IMR-90 (cell line): ENCODE measurements at regions not wholly inside any gene's neighbourhood (a gene's known extent, or its start where the extent isn't known, plus 50 kb on each side); places are given as distances from the start of the nearest gene placed in this dataset.

Experiments used
- ATAC-seq: fragments of 200-7000 bp; cut with Tn5 transposase; 2 replicates; pipeline ENCODE4 v1.9.1; 2020; ENCODE audit warnings: low read depth, mild to moderate bottlenecking, moderate library complexity
- BruUV-seq: library from RNA; stranded (reverse); fragments of 400-500 nt; replicated peaks from 2 replicates; lab custom pipeline; 2021; lab: Mats Ljungman, UMichigan
- CTCF ChIA-PET: fragments of 300-600 bp; formaldehyde crosslinking; extraction: SDS; loops from one replicate; lab custom pipeline; 2021; ENCODE audit warnings: antibody characterized with exemption; lab: Yijun Ruan, JAX
- POLR2A ChIA-PET: fragments of 300-600 bp; sonication (Branson Sonifier 250); formaldehyde crosslinking; loops from one replicate; lab custom pipeline; 2022; ENCODE audit warnings: antibody characterized with exemption; ENCODE audit not compliant: unreplicated experiment; lab: Charles Lee
- DNase-seq: peaks from one replicate; pipeline ENCODE4 v3.0.0; 2013
- H2AFZ ChIP-seq: replicated peaks from 2 replicates; pipeline ENCODE3; 2013; ENCODE audit warnings: low read length, mild to moderate bottlenecking; ENCODE audit not compliant: poor library complexity
- H2AK5ac ChIP-seq: 2 replicates; pipeline ENCODE4 v1.6.1; 2013; ENCODE audit warnings: low read depth, low read length, inconsistent platforms
- H2AK9ac ChIP-seq: replicated peaks from 2 replicates; pipeline ENCODE3; 2013; ENCODE audit warnings: mild to moderate bottlenecking, low read depth, low read length, moderate library complexity; ENCODE audit not compliant: poor library complexity
- H2BK120ac ChIP-seq: 2 replicates; pipeline ENCODE4 v1.6.1; 2013; ENCODE audit warnings: low read depth, low read length, inconsistent platforms
- H2BK15ac ChIP-seq: 3 replicates; pipeline ENCODE4 v1.6.1; 2013; ENCODE audit warnings: low read depth, low read length, inconsistent platforms
- H2BK20ac ChIP-seq: 2 replicates; pipeline ENCODE4 v1.6.1; 2013; ENCODE audit warnings: low read depth, mild to moderate bottlenecking, inconsistent platforms, low read length, moderate library complexity
- H2BK5ac ChIP-seq: 2 replicates; pipeline ENCODE4 v1.6.1; 2013; ENCODE audit warnings: mild to moderate bottlenecking, low read depth, low read length, inconsistent platforms; ENCODE audit not compliant: poor library complexity, severe bottlenecking
- H3K14ac ChIP-seq: replicated peaks from 2 replicates; pipeline ENCODE4 v1.6.1; 2013; ENCODE audit warnings: low read depth, low read length, inconsistent platforms
- H3K18ac ChIP-seq: 2 replicates; pipeline ENCODE4 v1.6.1; 2013; ENCODE audit warnings: low read depth, low read length, control low read depth
- H3K23ac ChIP-seq: 2 replicates; pipeline ENCODE4 v1.6.1; 2013; ENCODE audit warnings: low read depth, low read length, inconsistent platforms
- H3K27ac ChIP-seq: 2 replicates; pipeline ENCODE4 v1.5.1; 2013; ENCODE audit warnings: mild to moderate bottlenecking, control low read depth, low read length; ENCODE audit not compliant: insufficient read depth
- H3K27me3 ChIP-seq: 2 replicates; pipeline ENCODE4 v1.6.1; 2013; ENCODE audit warnings: low read length; ENCODE audit not compliant: control insufficient read depth, insufficient read depth
- H3K36me3 ChIP-seq: 2 replicates; pipeline ENCODE4 v1.6.1; 2013; ENCODE audit warnings: low read length, mixed read lengths; ENCODE audit not compliant: control insufficient read depth, insufficient read depth
- H3K4ac ChIP-seq: 2 replicates; pipeline ENCODE4 v1.6.1; 2013; ENCODE audit warnings: low read depth, low read length, inconsistent platforms
- H3K4me1 ChIP-seq: 2 replicates; pipeline ENCODE4 v1.6.1; 2013; ENCODE audit warnings: low read length, mixed read lengths; ENCODE audit not compliant: control insufficient read depth, insufficient read depth
- H3K4me2 ChIP-seq: 2 replicates; pipeline ENCODE4 v1.6.1; 2013; ENCODE audit warnings: low read depth, mild to moderate bottlenecking, control low read depth, low read length, moderate library complexity
- H3K4me3 ChIP-seq: 2 replicates; pipeline ENCODE4 v1.5.1; 2013; ENCODE audit warnings: low read depth, mild to moderate bottlenecking, control low read depth, low read length, moderate library complexity; ENCODE audit not compliant: insufficient read depth
- H3K56ac ChIP-seq: 2 replicates; pipeline ENCODE4 v1.6.1; 2013; ENCODE audit warnings: low read length, inconsistent platforms; ENCODE audit not compliant: insufficient read depth; ENCODE audit errors: extremely low read depth
- H3K79me1 ChIP-seq, 2 experiments: 2 replicates each; pipeline ENCODE4 v1.6.1; 2013; ENCODE audit warnings: low read length in 2 of 2, inconsistent platforms in 1 of 2, low read depth in 1 of 2
- H3K9ac ChIP-seq: 2 replicates; pipeline ENCODE4 v1.6.1; 2013; ENCODE audit warnings: low read depth, low read length, control low read depth
- H3K9me1 ChIP-seq: 2 replicates; pipeline ENCODE4 v1.6.1; 2013; ENCODE audit warnings: low read length, inconsistent platforms; ENCODE audit not compliant: insufficient read depth
- H3K9me3 ChIP-seq: 2 replicates; pipeline ENCODE4 v1.6.1; 2013; ENCODE audit warnings: low read length; ENCODE audit not compliant: control insufficient read depth, insufficient read depth
- H4K20me1 ChIP-seq: 2 replicates; pipeline ENCODE4 v1.6.1; 2013; ENCODE audit warnings: low read length, inconsistent platforms; ENCODE audit not compliant: insufficient read depth
- H4K5ac ChIP-seq: 2 replicates; pipeline ENCODE4 v1.6.1; 2013; ENCODE audit warnings: mild to moderate bottlenecking, low read depth, low read length, control low read depth
- H4K8ac ChIP-seq, 2 experiments: 2 replicates each; pipeline ENCODE4 v1.6.1; 2013; ENCODE audit warnings: low read depth in 2 of 2, low read length in 2 of 2, control low read depth in 1 of 2, inconsistent platforms in 1 of 2
- H4K91ac ChIP-seq: 2 replicates; pipeline ENCODE4 v1.6.1; 2013; ENCODE audit warnings: low read depth, low read length, inconsistent platforms; ENCODE audit not compliant: insufficient read depth
- FOS ChIP-seq: fragments of 150-350 bp; IDR thresholded peaks from 2 replicates; pipeline ENCODE4 v1.6.1; 2016; ENCODE audit warnings: low read depth, low read length
- MXI1 ChIP-seq: IDR thresholded peaks from 2 replicates; pipeline ENCODE4 v1.6.1; 2012; ENCODE audit warnings: low read depth, mild to moderate bottlenecking, low read length, moderate library complexity, borderline replicate concordance
- POLR2A ChIP-seq: IDR thresholded peaks from 2 replicates; pipeline ENCODE4 v1.6.1; 2012; ENCODE audit warnings: mild to moderate bottlenecking, low read depth, low read length
- RAD21 ChIP-seq: IDR thresholded peaks from 2 replicates; pipeline ENCODE4 v1.6.1; 2012; ENCODE audit warnings: low read length, improper control_type of control experiment
- RFX5 ChIP-seq: IDR thresholded peaks from 2 replicates; pipeline ENCODE4 v1.8.0; 2012; ENCODE audit warnings: low read depth, mild to moderate bottlenecking, low read length, moderate library complexity
- dilution Hi-C: fragments of 300-500 bp; cut with HindIII; formaldehyde crosslinking; loops from one replicate; pipeline ENCODE4 v1.14.3; 2018; ENCODE audit warnings: low sequenced_read_pairs; ENCODE audit not compliant: unreplicated experiment
- in situ Hi-C: fragments of 300-500 bp; cut with MboI; formaldehyde crosslinking; loops from 3 replicates; pipeline ENCODE4 v1.14.3; 2019; ENCODE audit warnings: low sequenced_read_pairs, inconsistent platforms, mixed read lengths
- intact Hi-C: fragments of 100-400 bp; cut with micrococcal nuclease; formaldehyde crosslinking; loops from 2 replicates; pipeline ENCODE4 v1.10.0; 2022
- TF ChIP-seq, protein P1 (sequence below): conservative IDR thresholded peaks from 2 replicates; pipeline ENCODE4 v1.5.1; 2012; ENCODE audit warnings: mild to moderate bottlenecking, low read depth, low read length, improper control_type of control experiment
- TF ChIP-seq, protein P2 (sequence below): fragments of 150-350 bp; IDR thresholded peaks from 2 replicates; pipeline ENCODE4 v1.6.1; 2017; ENCODE audit warnings: mild to moderate bottlenecking, antibody characterized with exemption, low read length, low read depth

DNA sequence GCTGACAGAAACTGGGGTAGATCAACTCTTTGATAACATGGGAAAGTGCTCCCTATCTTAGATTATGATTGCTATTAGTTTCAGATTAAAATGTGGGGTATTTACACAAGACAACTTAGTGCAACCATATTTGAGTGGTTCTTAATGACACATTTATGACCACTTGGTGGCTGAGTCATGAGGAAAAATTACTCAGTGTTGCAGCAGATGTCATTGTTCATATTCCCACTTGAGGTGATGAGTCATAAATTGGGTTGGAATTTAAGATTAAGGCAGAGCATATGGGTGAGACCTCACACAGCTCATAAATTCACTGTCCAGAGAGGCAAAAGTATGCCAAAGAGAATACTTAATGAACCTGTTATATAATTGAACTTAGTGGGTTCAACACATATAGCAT is 408.3 kb downstream of the DMRT2 start:
- Histone ChIP-seq H3K9ac (no peak overlapping the region), H3K36me3 (no peaks in the 10 kb centered on the region), H3K23ac (no peak overlapping the region), H2BK20ac (no peak overlapping the region), H3K27ac (no peak overlapping the region), H4K5ac (no peak overlapping the region), H2AK5ac (no peak overlapping the region), H3K79me1 (no peaks in the 10 kb centered on the region), H3K56ac (no peak overlapping the region), H2BK15ac (no peak overlapping the region), H3K9me3 (peaks cover 5% of the 10 kb centered on the region; the same call in 1 of the 2 replicates), H4K91ac (no peak overlapping the region), H2AK9ac (no peak overlapping the region), H3K18ac (no peak overlapping the region), H3K14ac (no peak overlapping the region), H3K4me1 (no peaks in the 10 kb centered on the region), H4K20me1 (no peaks in the 10 kb centered on the region), H2BK5ac (no peak overlapping the region), H2BK120ac (no peak overlapping the region), H3K27me3 (no peaks in the 10 kb centered on the region), H3K9me1 (no peaks in the 10 kb centered on the region), H3K4me2 (no peak overlapping the region), H4K8ac (no peak overlapping the region), H3K4me3 (no peak overlapping the region), H3K4ac (no peak overlapping the region), H2AFZ (no peak overlapping the region)
- intact Hi-C loops: no loop called here
- dilution Hi-C loops: no loop called here
- CTCF ChIA-PET: no interaction called here
- TF ChIP-seq FOS: no peak
- TF ChIP-seq, protein P1, sequence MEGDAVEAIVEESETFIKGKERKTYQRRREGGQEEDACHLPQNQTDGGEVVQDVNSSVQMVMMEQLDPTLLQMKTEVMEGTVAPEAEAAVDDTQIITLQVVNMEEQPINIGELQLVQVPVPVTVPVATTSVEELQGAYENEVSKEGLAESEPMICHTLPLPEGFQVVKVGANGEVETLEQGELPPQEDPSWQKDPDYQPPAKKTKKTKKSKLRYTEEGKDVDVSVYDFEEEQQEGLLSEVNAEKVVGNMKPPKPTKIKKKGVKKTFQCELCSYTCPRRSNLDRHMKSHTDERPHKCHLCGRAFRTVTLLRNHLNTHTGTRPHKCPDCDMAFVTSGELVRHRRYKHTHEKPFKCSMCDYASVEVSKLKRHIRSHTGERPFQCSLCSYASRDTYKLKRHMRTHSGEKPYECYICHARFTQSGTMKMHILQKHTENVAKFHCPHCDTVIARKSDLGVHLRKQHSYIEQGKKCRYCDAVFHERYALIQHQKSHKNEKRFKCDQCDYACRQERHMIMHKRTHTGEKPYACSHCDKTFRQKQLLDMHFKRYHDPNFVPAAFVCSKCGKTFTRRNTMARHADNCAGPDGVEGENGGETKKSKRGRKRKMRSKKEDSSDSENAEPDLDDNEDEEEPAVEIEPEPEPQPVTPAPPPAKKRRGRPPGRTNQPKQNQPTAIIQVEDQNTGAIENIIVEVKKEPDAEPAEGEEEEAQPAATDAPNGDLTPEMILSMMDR: no peak
- TF ChIP-seq MXI1: no peak
- no peak for TF ChIP-seq POLR2A
- TF ChIP-seq RFX5: no peak
- TF ChIP-seq RAD21: no peak
- TF ChIP-seq, protein P2, sequence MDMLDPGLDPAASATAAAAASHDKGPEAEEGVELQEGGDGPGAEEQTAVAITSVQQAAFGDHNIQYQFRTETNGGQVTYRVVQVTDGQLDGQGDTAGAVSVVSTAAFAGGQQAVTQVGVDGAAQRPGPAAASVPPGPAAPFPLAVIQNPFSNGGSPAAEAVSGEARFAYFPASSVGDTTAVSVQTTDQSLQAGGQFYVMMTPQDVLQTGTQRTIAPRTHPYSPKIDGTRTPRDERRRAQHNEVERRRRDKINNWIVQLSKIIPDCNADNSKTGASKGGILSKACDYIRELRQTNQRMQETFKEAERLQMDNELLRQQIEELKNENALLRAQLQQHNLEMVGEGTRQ: no peak
- no TSS peak for BruUV-seq
- in situ Hi-C loops: no loop called here
- POLR2A ChIA-PET: no interaction called here
- ATAC-seq: no peak
- peak; percentile 2 for DNase-seq
